OCI-LY7 (cell line): ENCODE measurements at regions not wholly inside any gene's neighbourhood (a gene's known extent, or its start where the extent isn't known, plus 50 kb on each side); places are given as distances from the start of the nearest gene placed in this dataset.

Experiments used
- BruUV-seq: library from RNA; stranded (reverse); fragments of 400-500 nt; replicated peaks from 2 replicates; lab custom pipeline; 2021; lab: Mats Ljungman, UMichigan
- CTCF ChIA-PET: fragments of 300-600 bp; sonication (Branson Sonifier 250); formaldehyde crosslinking; loops from one replicate; lab custom pipeline; 2022; ENCODE audit warnings: antibody characterized with exemption; ENCODE audit not compliant: unreplicated experiment; lab: Charles Lee
- POLR2A ChIA-PET: fragments of 300-600 bp; sonication (Branson Sonifier 250); formaldehyde crosslinking; loops from one replicate; lab custom pipeline; 2022; ENCODE audit warnings: antibody characterized with exemption; lab: Charles Lee
- DNase-seq: peaks from one replicate; pipeline ENCODE4 v3.0.0-alpha.2; 2015; ENCODE audit warnings: low spot score
- H2AFZ ChIP-seq: fragments of 200-600 bp; sonication (generic), shearing (Covaris generic); 2 replicates; pipeline ENCODE4 v1.6.1; 2014; ENCODE audit warnings: mild to moderate bottlenecking, antibody characterized with exemption, low read length, moderate library complexity
- H3K27ac ChIP-seq: fragments of 200-600 bp; sonication (generic); 2 replicates; pipeline ENCODE4 v1.5.1; 2014; ENCODE audit warnings: mixed run types, low read depth, mild to moderate bottlenecking, moderate library complexity, low read length, inconsistent platforms; ENCODE audit not compliant: poor library complexity, severe bottlenecking
- H3K36me3 ChIP-seq: fragments of 200-600 bp; sonication (generic); 2 replicates; pipeline ENCODE4 v1.6.1; 2014; ENCODE audit warnings: mild to moderate bottlenecking, antibody characterized with exemption, low read length, moderate library complexity, mixed read lengths; ENCODE audit not compliant: insufficient read depth
- H3K4me1 ChIP-seq: fragments of 200-600 bp; sonication (generic); 2 replicates; pipeline ENCODE4 v1.5.1; 2014; ENCODE audit warnings: mild to moderate bottlenecking, low read length; ENCODE audit not compliant: insufficient read depth, poor library complexity, severe bottlenecking
- H3K4me2 ChIP-seq: fragments of 200-600 bp; sonication (generic); 2 replicates; pipeline ENCODE4 v1.6.1; 2014; ENCODE audit warnings: mild to moderate bottlenecking, low read length
- H3K4me3 ChIP-seq: fragments of 200-600 bp; sonication (generic); 2 replicates; pipeline ENCODE4 v1.5.1; 2014; ENCODE audit warnings: mild to moderate bottlenecking, low read depth, low read length; ENCODE audit not compliant: poor library complexity, severe bottlenecking
- H3K79me2 ChIP-seq: fragments of 200-600 bp; sonication (generic); 2 replicates; pipeline ENCODE4 v1.6.1; 2016; ENCODE audit warnings: low read depth, mild to moderate bottlenecking, low read length, moderate library complexity, mixed read lengths; ENCODE audit not compliant: insufficient read depth
- H3K9me2 ChIP-seq: fragments of 200-600 bp; sonication (generic); 2 replicates; pipeline ENCODE4 v1.6.1; 2016; ENCODE audit warnings: mild to moderate bottlenecking, low read length, mixed read lengths; ENCODE audit not compliant: insufficient read depth
- H3K9me3 ChIP-seq: fragments of 200-600 bp; sonication (generic); 2 replicates; pipeline ENCODE4 v1.6.1; 2014; ENCODE audit warnings: mild to moderate bottlenecking, mixed run types, low read length, mixed read lengths
- H4K20me1 ChIP-seq: fragments of 200-600 bp; sonication (generic); 2 replicates; pipeline ENCODE4 v1.6.1; 2014; ENCODE audit warnings: mild to moderate bottlenecking, antibody characterized with exemption, low read length, moderate library complexity, mixed read lengths; ENCODE audit not compliant: insufficient read depth
- CTCF ChIP-seq: fragments of 200-600 bp; sonication (generic); conservative IDR thresholded peaks from 2 replicates; pipeline ENCODE4 v1.5.1; 2014; ENCODE audit warnings: mild to moderate bottlenecking, antibody characterized with exemption, low read length, moderate library complexity, mixed read lengths
- EZH2phosphoT487 ChIP-seq: fragments of 200-600 bp; sonication (generic); IDR thresholded peaks from 2 replicates; pipeline ENCODE4 v1.6.1; 2018; ENCODE audit warnings: low read depth, borderline replicate concordance, mild to moderate bottlenecking, mixed run types, antibody characterized with exemption, low read length, moderate library complexity, mixed read lengths
- intact Hi-C: fragments of 100-400 bp; cut with micrococcal nuclease; formaldehyde crosslinking; loops from one replicate; pipeline ENCODE4 v1.10.0; 2022; ENCODE audit not compliant: unreplicated experiment

GRCh38 chr20:12079490-12079889, 161.8 kb downstream of the BTBD3 start:
- Histone ChIP-seq H3K4me1 (no peaks in the 10 kb centered on the region), H4K20me1 (no peaks in the 10 kb centered on the region), H3K9me2 (no peaks in the 10 kb centered on the region), H3K79me2 (no peaks in the 10 kb centered on the region), H3K27ac (no peak overlapping the region), H3K36me3 (no peaks in the 10 kb centered on the region), H3K9me3 (no peaks in the 10 kb centered on the region), H3K4me2 (no peak overlapping the region), H3K4me3 (no peak overlapping the region), H2AFZ (no peak overlapping the region)
- BruUV-seq: no TSS peak
- ChIA-PET POLR2A (interaction anchor here (0.7 kb wide), 1 partner anchor 108 kb away, joined by 3 read pairs; no protein-coding TSS in a partner anchor), CTCF (no interaction called here)
- no peak for DNase-seq
- intact Hi-C loops: no loop called here
- TF ChIP-seq CTCF: no peak
- TF ChIP-seq EZH2phosphoT487: no peak

GRCh38 chr20:12083269-12083668, 165.6 kb downstream of the BTBD3 start:
- H3K9me2 ChIP-seq: no peaks in the 10 kb centered on the region
- ChIA-PET CTCF (interaction anchor here (0.6 kb wide), 1 partner anchor 139 kb away, joined by 5 read pairs; no protein-coding TSS in a partner anchor), POLR2A (interaction anchor here (0.6 kb wide), 1 partner anchor 345 kb away, joined by 3 read pairs; no protein-coding TSS in a partner anchor)
- H3K79me2 ChIP-seq: no peaks in the 10 kb centered on the region
- H3K36me3 ChIP-seq: no peaks in the 10 kb centered on the region
- H3K4me1 ChIP-seq: no peaks in the 10 kb centered on the region
- intact Hi-C loops: no loop called here
- H4K20me1 ChIP-seq: no peaks in the 10 kb centered on the region
- H3K4me3 ChIP-seq: no peak overlapping the region
- no peak overlapping the region for H3K27ac ChIP-seq
- BruUV-seq: no TSS peak
- TF ChIP-seq CTCF (no peak), EZH2phosphoT487 (no peak)
- H2AFZ ChIP-seq: no peak overlapping the region
- no peak for DNase-seq
- no peaks in the 10 kb centered on the region for H3K9me3 ChIP-seq
- no peak overlapping the region for H3K4me2 ChIP-seq

- Histone ChIP-seq H3K36me3 (no peaks in the 10 kb centered on the region), H4K20me1 (no peaks in the 10 kb centered on the region), H3K27ac (no peak overlapping the region), H3K4me3 (no peak overlapping the region), H2AFZ (no peak overlapping the region), H3K9me2 (no peaks in the 10 kb centered on the region), H3K9me3 (no peaks in the 10 kb centered on the region), H3K4me1 (no peaks in the 10 kb centered on the region), H3K79me2 (no peaks in the 10 kb centered on the region), H3K4me2 (no peak overlapping the region)
- no peak for DNase-seq
- POLR2A ChIA-PET: no interaction called here
- CTCF ChIA-PET: no interaction called here
- intact Hi-C loops: no loop called here
- no TSS peak for BruUV-seq
- no peak for TF ChIP-seq EZH2phosphoT487
- TF ChIP-seq CTCF: no peak
Measured at GRCh38 chr20:12084482-12084881, 166.8 kb downstream of the BTBD3 start.
